Activated T-cell treated with anti-CD3 and anti-CD28 coated beads, Interleukin-2, amount 50 U/mL, for 24 hours (primary cell): ENCODE measurements at regions not wholly inside any gene's neighbourhood (a gene's known extent, or its start where the extent isn't known, plus 50 kb on each side); places are given as distances from the start of the nearest gene placed in this dataset.
A peak's percentile ranks its signal among the peaks of the same experiment; 100 is the strongest.

Experiments
- DNase-seq: peaks from one replicate; pipeline ENCODE4 v3.0.0-alpha.2; 2020
- H3K27ac Mint-ChIP-seq: 2 replicates; pipeline ENCODE4 v1.8.0; 2020; ENCODE audit warnings: mild to moderate bottlenecking, mixed read lengths
- H3K27me3 Mint-ChIP-seq: 2 replicates; pipeline ENCODE4 v1.8.0; 2020; ENCODE audit warnings: mixed read lengths
- H3K36me3 Mint-ChIP-seq: 2 replicates; pipeline ENCODE4 v1.8.0; 2020; ENCODE audit warnings: low read depth, mixed read lengths
- H3K4me1 Mint-ChIP-seq: 2 replicates; pipeline ENCODE4 v1.8.0; 2020; ENCODE audit warnings: low read depth, mixed read lengths
- H3K4me3 Mint-ChIP-seq: 2 replicates; pipeline ENCODE4 v1.8.0; 2020; ENCODE audit warnings: mild to moderate bottlenecking, moderate library complexity, mixed read lengths
- H3K9me3 Mint-ChIP-seq: 2 replicates; pipeline ENCODE4 v1.8.0; 2020; ENCODE audit warnings: mixed read lengths

GRCh38 chr3:459311-459670, 262.7 kb downstream of the CHL1 start:
- Mint-ChIP-seq H3K27me3 (no peaks in the 10 kb centered on the region), H3K4me1 (no peaks in the 10 kb centered on the region), H3K9me3 (no peaks in the 10 kb centered on the region), H3K27ac (no peak overlapping the region), H3K4me3 (no peak overlapping the region), H3K36me3 (no peaks in the 10 kb centered on the region)
- no peak for DNase-seq

- Mint-ChIP-seq H3K4me1 (no peaks in the 10 kb centered on the region), H3K9me3 (no peaks in the 10 kb centered on the region), H3K27ac (no peak overlapping the region), H3K4me3 (no peak overlapping the region), H3K36me3 (no peaks in the 10 kb centered on the region), H3K27me3 (no peaks in the 10 kb centered on the region)
- DNase-seq, result no peak
Observed at GRCh38 chr3:461006-461405, 264.4 kb downstream of the CHL1 start.

- no peaks in the 10 kb centered on the region for H3K4me1 Mint-ChIP-seq
- H3K27ac Mint-ChIP-seq, result no peak overlapping the region
- H3K4me3 Mint-ChIP-seq, result no peak overlapping the region
- no peaks in the 10 kb centered on the region for H3K27me3 Mint-ChIP-seq
- no peaks in the 10 kb centered on the region for H3K36me3 Mint-ChIP-seq
- DNase-seq, result no peak
- no peaks in the 10 kb centered on the region for H3K9me3 Mint-ChIP-seq
Observed at GRCh38 chr3:462851-463250, 266.3 kb downstream of the CHL1 start.

GRCh38 chr3:463252-464192, 267.0 kb downstream of the CHL1 start:
- Mint-ChIP-seq H3K4me3 (no peak overlapping the region), H3K9me3 (no peaks in the 10 kb centered on the region), H3K4me1 (no peaks in the 10 kb centered on the region), H3K36me3 (no peaks in the 10 kb centered on the region), H3K27ac (no peak overlapping the region), H3K27me3 (no peaks in the 10 kb centered on the region)
- no peak for DNase-seq

- H3K27ac Mint-ChIP-seq, result no peak overlapping the region
- no peaks in the 10 kb centered on the region for H3K4me1 Mint-ChIP-seq
Observed at GRCh38 chr3:464255-464654, 267.7 kb downstream of the CHL1 start.

GRCh38 chr3:468172-468571, 271.6 kb downstream of the CHL1 start:
- H3K27me3 Mint-ChIP-seq, result no peaks in the 10 kb centered on the region
- H3K4me1 Mint-ChIP-seq, result no peaks in the 10 kb centered on the region
- H3K9me3 Mint-ChIP-seq, result peaks cover 7% of the 10 kb centered on the region
- no peak for DNase-seq
- H3K4me3 Mint-ChIP-seq, result no peak overlapping the region
- H3K36me3 Mint-ChIP-seq, result no peaks in the 10 kb centered on the region
- no peak overlapping the region for H3K27ac Mint-ChIP-seq

More at GRCh38 chr3:464255-464654, 267.7 kb downstream of the CHL1 start:
- Mint-ChIP-seq H3K4me3 (no peak overlapping the region), H3K27me3 (no peaks in the 10 kb centered on the region), H3K36me3 (no peaks in the 10 kb centered on the region), H3K9me3 (peaks cover 2% of the 10 kb centered on the region)
- DNase-seq, result no peak

- Mint-ChIP-seq H3K4me3 (no peak overlapping the region), H3K27ac (no peak overlapping the region), H3K4me1 (no peaks in the 10 kb centered on the region), H3K27me3 (no peaks in the 10 kb centered on the region), H3K36me3 (no peaks in the 10 kb centered on the region), H3K9me3 (peaks cover 10% of the 10 kb centered on the region)
- DNase-seq, result no peak
Observed at GRCh38 chr3:473033-473800, 276.7 kb downstream of the CHL1 start.

GRCh38 chr3:474828-475227, 278.3 kb downstream of the CHL1 start:
- no peak overlapping the region for H3K4me3 Mint-ChIP-seq
- no peak overlapping the region for H3K27ac Mint-ChIP-seq
- no peaks in the 10 kb centered on the region for H3K4me1 Mint-ChIP-seq
- no peaks in the 10 kb centered on the region for H3K27me3 Mint-ChIP-seq
- H3K36me3 Mint-ChIP-seq, result no peaks in the 10 kb centered on the region
- no peak for DNase-seq
- H3K9me3 Mint-ChIP-seq, result peaks cover 12% of the 10 kb centered on the region

- peaks cover 7% of the 10 kb centered on the region for H3K9me3 Mint-ChIP-seq
- no peak overlapping the region for H3K27ac Mint-ChIP-seq
- H3K36me3 Mint-ChIP-seq, result no peaks in the 10 kb centered on the region
- DNase-seq, result no peak
- peaks cover 2% of the 10 kb centered on the region for H3K4me1 Mint-ChIP-seq
- no peaks in the 10 kb centered on the region for H3K27me3 Mint-ChIP-seq
- H3K4me3 Mint-ChIP-seq, result no peak overlapping the region
Observed at GRCh38 chr3:480070-480469, 283.5 kb downstream of the CHL1 start.

- Mint-ChIP-seq H3K9me3 (peaks cover 7% of the 10 kb centered on the region), H3K36me3 (no peaks in the 10 kb centered on the region), H3K4me1 (peaks cover 2% of the 10 kb centered on the region), H3K27ac (no peak overlapping the region), H3K27me3 (no peaks in the 10 kb centered on the region), H3K4me3 (no peak overlapping the region)
- no peak for DNase-seq
Observed at GRCh38 chr3:481111-481510, 284.5 kb downstream of the CHL1 start.

GRCh38 chr3:481680-482079, 285.1 kb downstream of the CHL1 start:
- H3K4me1 Mint-ChIP-seq, result peaks cover 2% of the 10 kb centered on the region
- H3K36me3 Mint-ChIP-seq, result no peaks in the 10 kb centered on the region
- no peak overlapping the region for H3K27ac Mint-ChIP-seq
- H3K9me3 Mint-ChIP-seq, result peaks cover 7% of the 10 kb centered on the region
- H3K27me3 Mint-ChIP-seq, result no peaks in the 10 kb centered on the region
- DNase-seq, result no peak
- H3K4me3 Mint-ChIP-seq, result no peak overlapping the region

GRCh38 chr3:482479-482878, 285.9 kb downstream of the CHL1 start:
- Mint-ChIP-seq H3K27me3 (no peaks in the 10 kb centered on the region), H3K4me3 (peak overlapping the region; percentile 12), H3K9me3 (peaks cover 4% of the 10 kb centered on the region), H3K36me3 (peaks cover under 1% of the 10 kb centered on the region), H3K27ac (no peak overlapping the region), H3K4me1 (peaks cover 2% of the 10 kb centered on the region)
- no peak for DNase-seq

- Mint-ChIP-seq H3K27me3 (no peaks in the 10 kb centered on the region), H3K27ac (no peak overlapping the region), H3K4me1 (peaks cover 2% of the 10 kb centered on the region), H3K4me3 (peak overlapping the region; percentile 59), H3K9me3 (no peaks in the 10 kb centered on the region), H3K36me3 (peaks cover 2% of the 10 kb centered on the region)
- no peak for DNase-seq
Observed at GRCh38 chr3:484341-484740, 287.8 kb downstream of the CHL1 start.

- Mint-ChIP-seq H3K9me3 (no peaks in the 10 kb centered on the region), H3K27me3 (no peaks in the 10 kb centered on the region), H3K27ac (no peak overlapping the region), H3K36me3 (peaks cover 2% of the 10 kb centered on the region), H3K4me3 (no peak overlapping the region), H3K4me1 (peaks cover 7% of the 10 kb centered on the region)
- DNase-seq, result no peak
Observed at GRCh38 chr3:487614-488013, 291.1 kb downstream of the CHL1 start.
